ENCODE measurements at regions not wholly inside any gene's neighbourhood (a gene's known extent, or its start where the extent isn't known, plus 50 kb on each side); places are given as distances from the start of the nearest gene placed in this dataset.

- Histone ChIP-seq H3K23me2 (ENCODE audit: insufficient read length, low read depth, low read length, poor library complexity, severe bottlenecking) (no peaks in the 10 kb centered on the region), H2BK20ac (ENCODE audit: low read depth, low read length, poor library complexity, severe bottlenecking) (no peak overlapping the region), H3K9ac (ENCODE audit: extremely low read depth, insufficient read length, low read length) (no peak overlapping the region), H3K4me2 (ENCODE audit: insufficient read depth, insufficient read length, low read length) (no peak overlapping the region), H3K27me3 (ENCODE audit: insufficient read depth, low read length) (no peaks in the 10 kb centered on the region), H3K56ac (ENCODE audit: insufficient read length, low read depth, low read length) (no peak overlapping the region), H3K14ac (ENCODE audit: insufficient read depth, low read length) (no peak overlapping the region), H2AK5ac (ENCODE audit: insufficient read length, low read length) (no peak overlapping the region), H2BK5ac (ENCODE audit: insufficient read length, low read length) (no peak overlapping the region), H4K5ac (ENCODE audit: insufficient read length, low read depth, low read length) (no peak overlapping the region), H3T11ph (ENCODE audit: low read length) (no peak overlapping the region), H3K23ac (ENCODE audit: insufficient read length, low read depth, low read length) (no peak overlapping the region), H3K9me3 (ENCODE audit: control insufficient read depth, low read depth, low read length) (no peaks in the 10 kb centered on the region), H2BK15ac (ENCODE audit: low read depth, low read length) (no peak overlapping the region), H3K79me1 (ENCODE audit: insufficient read depth, low read depth, low read length, poor library complexity, severe bottlenecking) (no peaks in the 10 kb centered on the region), H4K91ac (ENCODE audit: insufficient read length, low read depth, low read length) (no peak overlapping the region), H3K27ac (ENCODE audit: insufficient read length, low read depth, low read length) (no peak overlapping the region), H2BK12ac (ENCODE audit: insufficient read length, low read depth, low read length) (no peak overlapping the region), H2AFZ (ENCODE audit: low read length) (no peak overlapping the region), H2BK120ac (ENCODE audit: low read depth, low read length, poor library complexity, severe bottlenecking) (no peak overlapping the region), H3K4me1 (ENCODE audit: insufficient read depth, low read length) (no peaks in the 10 kb centered on the region), H3K18ac (ENCODE audit: insufficient read length, low read depth, low read length) (no peak overlapping the region), H4K20me1 (ENCODE audit: control insufficient read depth, insufficient read depth, insufficient read length) (no peaks in the 10 kb centered on the region), H3K4ac (ENCODE audit: low read depth, low read length) (no peak overlapping the region), H4K8ac (replicated peaks; ENCODE audit: insufficient read length, low read depth, low read length) (no peak overlapping the region), H3K79me2 (ENCODE audit: insufficient read depth, low read length) (no peaks in the 10 kb centered on the region)
- peaks cover 6% of the 10 kb centered on the region; the same call in 1 of the 2 replicates for H3K27me3 Mint-ChIP-seq (ENCODE audit: low read depth)
- no peak overlapping the region for H3K27ac Mint-ChIP-seq
- no CpG with 5 or more reads among the region's 5 CpGs for WGBS (ENCODE audit: extremely low coverage, insufficient read length, low lambda C conversion rate)
- H3K36me3 Mint-ChIP-seq (ENCODE audit: insufficient read depth in 1 of 3, low read depth in 3 of 3), result no peaks in the 10 kb centered on the region; a peak in 1 of 7 replicates
- DNase-seq, result no peak
- peaks cover 0 to 5% of the 10 kb centered on the region in 2 experiments; a peak in 3 of 5 replicates for H3K9me3 Mint-ChIP-seq
- TF ChIP-seq, protein P1, sequence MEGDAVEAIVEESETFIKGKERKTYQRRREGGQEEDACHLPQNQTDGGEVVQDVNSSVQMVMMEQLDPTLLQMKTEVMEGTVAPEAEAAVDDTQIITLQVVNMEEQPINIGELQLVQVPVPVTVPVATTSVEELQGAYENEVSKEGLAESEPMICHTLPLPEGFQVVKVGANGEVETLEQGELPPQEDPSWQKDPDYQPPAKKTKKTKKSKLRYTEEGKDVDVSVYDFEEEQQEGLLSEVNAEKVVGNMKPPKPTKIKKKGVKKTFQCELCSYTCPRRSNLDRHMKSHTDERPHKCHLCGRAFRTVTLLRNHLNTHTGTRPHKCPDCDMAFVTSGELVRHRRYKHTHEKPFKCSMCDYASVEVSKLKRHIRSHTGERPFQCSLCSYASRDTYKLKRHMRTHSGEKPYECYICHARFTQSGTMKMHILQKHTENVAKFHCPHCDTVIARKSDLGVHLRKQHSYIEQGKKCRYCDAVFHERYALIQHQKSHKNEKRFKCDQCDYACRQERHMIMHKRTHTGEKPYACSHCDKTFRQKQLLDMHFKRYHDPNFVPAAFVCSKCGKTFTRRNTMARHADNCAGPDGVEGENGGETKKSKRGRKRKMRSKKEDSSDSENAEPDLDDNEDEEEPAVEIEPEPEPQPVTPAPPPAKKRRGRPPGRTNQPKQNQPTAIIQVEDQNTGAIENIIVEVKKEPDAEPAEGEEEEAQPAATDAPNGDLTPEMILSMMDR (conservative IDR thresholded peaks at IDR 0.05), result no peak
- H3K4me3 Mint-ChIP-seq, result no peak overlapping the region
- peaks cover 10 to 17% of the 10 kb centered on the region in 2 experiments for H3K4me1 Mint-ChIP-seq
Observed at GRCh38 chr22:20641919-20642579, 131.9 kb upstream of the SERPIND1 start.

Measured in H9 (cell line).